OCI-LY3 (cell line): ENCODE measurements at regions not wholly inside any gene's neighbourhood (a gene's known extent, or its start where the extent isn't known, plus 50 kb on each side); places are given as distances from the start of the nearest gene placed in this dataset.

Experiments used
- EZH2phosphoT487 ChIP-seq: fragments of 200-600 bp; shearing (Covaris generic); IDR thresholded peaks from 2 replicates; pipeline ENCODE4 v1.6.1; 2018; ENCODE audit warnings: antibody characterized with exemption, mixed run types, low read depth
- TF ChIP-seq, protein P1 (sequence below): fragments of 200-600, 300-600 bp; sonication (generic); IDR thresholded peaks from 2 replicates; pipeline ENCODE4 v1.5.1; 2014; ENCODE audit warnings: antibody characterized with exemption, low read length, low read depth

DNA sequence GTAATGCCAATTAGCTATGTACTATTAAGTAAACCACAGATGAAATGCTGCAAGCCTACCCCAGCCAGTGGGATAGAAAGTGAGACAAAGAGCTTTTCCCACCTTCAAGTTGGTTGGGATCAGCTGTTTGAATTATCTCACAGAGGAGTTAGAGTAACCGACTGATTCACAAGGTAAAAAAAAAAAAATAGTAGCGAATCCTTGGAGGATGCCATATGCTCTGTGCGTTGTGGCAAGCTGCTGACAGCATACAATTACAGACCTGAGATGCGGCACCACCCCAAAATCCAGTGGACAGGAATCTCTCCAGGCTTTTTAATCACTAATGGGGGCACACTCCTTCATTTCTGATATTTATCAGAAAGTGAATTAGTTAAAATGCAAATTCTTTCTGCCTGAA lies 157.0 kb upstream of the RMST start:
- TF ChIP-seq, protein P1, sequence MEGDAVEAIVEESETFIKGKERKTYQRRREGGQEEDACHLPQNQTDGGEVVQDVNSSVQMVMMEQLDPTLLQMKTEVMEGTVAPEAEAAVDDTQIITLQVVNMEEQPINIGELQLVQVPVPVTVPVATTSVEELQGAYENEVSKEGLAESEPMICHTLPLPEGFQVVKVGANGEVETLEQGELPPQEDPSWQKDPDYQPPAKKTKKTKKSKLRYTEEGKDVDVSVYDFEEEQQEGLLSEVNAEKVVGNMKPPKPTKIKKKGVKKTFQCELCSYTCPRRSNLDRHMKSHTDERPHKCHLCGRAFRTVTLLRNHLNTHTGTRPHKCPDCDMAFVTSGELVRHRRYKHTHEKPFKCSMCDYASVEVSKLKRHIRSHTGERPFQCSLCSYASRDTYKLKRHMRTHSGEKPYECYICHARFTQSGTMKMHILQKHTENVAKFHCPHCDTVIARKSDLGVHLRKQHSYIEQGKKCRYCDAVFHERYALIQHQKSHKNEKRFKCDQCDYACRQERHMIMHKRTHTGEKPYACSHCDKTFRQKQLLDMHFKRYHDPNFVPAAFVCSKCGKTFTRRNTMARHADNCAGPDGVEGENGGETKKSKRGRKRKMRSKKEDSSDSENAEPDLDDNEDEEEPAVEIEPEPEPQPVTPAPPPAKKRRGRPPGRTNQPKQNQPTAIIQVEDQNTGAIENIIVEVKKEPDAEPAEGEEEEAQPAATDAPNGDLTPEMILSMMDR = no peak
- TF ChIP-seq EZH2phosphoT487 = no peak
